B cell (primary cell): ENCODE measurements at regions not wholly inside any gene's neighbourhood (a gene's known extent, or its start where the extent isn't known, plus 50 kb on each side); places are given as distances from the start of the nearest gene placed in this dataset.

Source experiments
- ATAC-seq: fragments of 200-7000 bp; cut with Tn5 transposase; one replicate; pipeline ENCODE4 v1.10.0; 2021; ENCODE audit warnings: low read depth, mild to moderate bottlenecking, moderate number of reproducible peaks, moderate library complexity
- CTCF ChIA-PET: fragments of 350-600 bp; sonication (Branson Sonifier 250); formaldehyde crosslinking; loops from one replicate; lab custom pipeline; 2021; ENCODE audit warnings: antibody characterized with exemption, inconsistent platforms; lab: Charles Lee
- POLR2A ChIA-PET: fragments of 350-600 bp; sonication (Branson Sonifier 250); formaldehyde crosslinking; loops from one replicate; lab custom pipeline; 2021; ENCODE audit warnings: antibody characterized with exemption; lab: Charles Lee
- DNase-seq: peaks from one replicate; pipeline ENCODE4 v3.0.0; 2013
- H2AFZ ChIP-seq: 2 replicates; pipeline ENCODE4 v1.6.1; 2012; ENCODE audit warnings: mild to moderate bottlenecking, low read depth, low read length; ENCODE audit not compliant: insufficient read depth, poor library complexity, severe bottlenecking
- H3K27ac ChIP-seq, 2 donors: 1 replicate in 1 of 2; 2 replicates in 1 of 2; pipeline ENCODE4 v1.5.1; 2012 to 2013; ENCODE audit warnings: low read length in 2 of 2, mild to moderate bottlenecking in 2 of 2, moderate library complexity in 1 of 2
- H3K27me3 ChIP-seq, 4 experiments: fragments of 200-600 bp in 1 of 4; sonication (generic) in 1 of 4; replicated peaks in 1 of 4; 1 replicate in 2 of 4; 2 replicates in 2 of 4; pipeline versions ENCODE4 v1.6.1 to v1.7.0; 2013 to 2016; ENCODE audit warnings: low read length in 3 of 4, mild to moderate bottlenecking in 2 of 4, mixed read lengths in 1 of 4, moderate library complexity in 1 of 4; ENCODE audit not compliant: insufficient read depth in 4 of 4, control insufficient read depth in 3 of 4; ENCODE audit errors: control extremely low read depth in 1 of 4
- H3K36me3 ChIP-seq, 2 experiments: replicated peaks in 1 of 2; 1 replicate in 1 of 2; 2 replicates in 1 of 2; pipeline versions ENCODE4 v1.6.1 to v1.7.1; 2013; ENCODE audit warnings: low read length in 1 of 2; ENCODE audit not compliant: insufficient read depth in 2 of 2, control insufficient read depth in 1 of 2; ENCODE audit errors: control extremely low read depth in 1 of 2, extremely low read depth in 1 of 2
- H3K4me1 ChIP-seq, 2 donors: fragments of 200-600 bp in 1 of 2; sonication (generic) in 1 of 2; 1 replicate in 1 of 2; 2 replicates in 1 of 2; pipeline versions ENCODE4 v1.5.1 to v1.6.1; 2013 to 2017; ENCODE audit warnings: low read length in 2 of 2; ENCODE audit not compliant: control insufficient read depth in 2 of 2, insufficient read depth in 2 of 2
- H3K4me2 ChIP-seq: replicated peaks from 2 replicates; pipeline ENCODE3; 2012; ENCODE audit warnings: mild to moderate bottlenecking, low read depth, low read length; ENCODE audit not compliant: poor library complexity, severe bottlenecking
- H3K4me3 ChIP-seq, 5 experiments: fragments of 200-600 bp in 1 of 5; sonication (generic) in 1 of 5; 1 replicate in 3 of 5; 2 replicates in 2 of 5; pipeline versions ENCODE4 v1.5.1 to v1.7.0; 2011 to 2016; ENCODE audit warnings: low read length in 4 of 5, mild to moderate bottlenecking in 4 of 5, low read depth in 2 of 5, control low read depth in 1 of 5, moderate library complexity in 1 of 5; ENCODE audit not compliant: insufficient read depth in 1 of 5; ENCODE audit errors: control extremely low read depth in 1 of 5, extremely low read depth in 1 of 5
- H3K79me2 ChIP-seq: fragments of 200-600 bp; sonication (generic); one replicate; pipeline ENCODE4 v1.6.0; 2016; ENCODE audit warnings: low read length; ENCODE audit not compliant: control insufficient read depth, insufficient read depth
- H3K9ac ChIP-seq: fragments of 200-600 bp; sonication (generic); 2 replicates; pipeline ENCODE4 v1.6.1; 2017; ENCODE audit warnings: mild to moderate bottlenecking, low read length, moderate library complexity
- H3K9me3 ChIP-seq, 3 donors: one replicate each; pipeline versions ENCODE4 v1.6.1 to v1.7.1; 2013; ENCODE audit warnings: low read length in 2 of 3; ENCODE audit not compliant: control insufficient read depth in 2 of 3, insufficient read depth in 1 of 3; ENCODE audit errors: control extremely low read depth in 1 of 3
- H4K20me1 ChIP-seq: 2 replicates; pipeline ENCODE4 v1.6.0; 2012; ENCODE audit warnings: mild to moderate bottlenecking, low read length; ENCODE audit not compliant: insufficient read depth, control insufficient read depth, poor library complexity, severe bottlenecking
- H3K27ac Mint-ChIP-seq: one replicate; pipeline ENCODE4 v1.8.0; 2021; ENCODE audit warnings: mixed read lengths
- H3K27me3 Mint-ChIP-seq: one replicate; pipeline ENCODE4 v1.8.0; 2021; ENCODE audit warnings: mixed read lengths
- H3K4me1 Mint-ChIP-seq: one replicate; pipeline ENCODE4 v1.8.0; 2021; ENCODE audit warnings: mixed read lengths
- H3K4me3 Mint-ChIP-seq: one replicate; pipeline ENCODE4 v1.8.0; 2021; ENCODE audit warnings: mixed read lengths
- H3K9me3 Mint-ChIP-seq: one replicate; pipeline ENCODE4 v1.8.0; 2022; ENCODE audit warnings: mixed read lengths; ENCODE audit not compliant: insufficient read depth
- CTCF ChIP-seq: fragments of 200-600 bp; IDR thresholded peaks from one replicate; pipeline ENCODE4 v1.8.0; 2022; ENCODE audit warnings: antibody characterized with exemption, mild to moderate bottlenecking
- EZH2 ChIP-seq: IDR thresholded peaks from 2 replicates; pipeline ENCODE4 v1.6.1; 2012; ENCODE audit warnings: borderline replicate concordance, low read depth, mild to moderate bottlenecking, moderate library complexity, low read length; ENCODE audit not compliant: insufficient read depth, poor library complexity, severe bottlenecking
- WGBS: methylation state at CpG from one replicate; pipeline ENCODE4 v1.1.5; 2013; ENCODE audit warnings: missing lambda C conversion rate; ENCODE audit not compliant: insufficient coverage; 5-methylcytosine and 5-hydroxymethylcytosine counted together
- intact Hi-C: fragments of 100-400 bp; cut with micrococcal nuclease; formaldehyde crosslinking; loops from one replicate; pipeline ENCODE4 v1.10.0; 2022

- no peaks in the 10 kb centered on the region for H3K27me3 Mint-ChIP-seq
- POLR2A ChIA-PET = no interaction called here
- Histone ChIP-seq H4K20me1 (no peaks in the 10 kb centered on the region), H3K9ac (no peak overlapping the region), H3K4me3 (no peak overlapping the region), H3K79me2 (no peaks in the 10 kb centered on the region), H3K27me3 (no peaks in the 10 kb centered on the region), H3K4me2 (no peak overlapping the region), H3K9me3 (no peaks in the 10 kb centered on the region), H3K27ac (no peak overlapping the region), H3K36me3 (no peaks in the 10 kb centered on the region), H3K4me1 (no peaks in the 10 kb centered on the region), H2AFZ (no peak overlapping the region)
- ATAC-seq (no peak), DNase-seq (no peak)
- intact Hi-C loops = no loop called here
- no CpG with 5 or more reads among the region's 1 CpG for WGBS
- no peaks in the 10 kb centered on the region for H3K4me1 Mint-ChIP-seq
- CTCF ChIA-PET = no interaction called here
- H3K4me3 Mint-ChIP-seq = no peak overlapping the region
- TF ChIP-seq EZH2 = no peak
- no peak for TF ChIP-seq CTCF
- H3K27ac Mint-ChIP-seq = no peak overlapping the region
- H3K9me3 Mint-ChIP-seq = no peaks in the 10 kb centered on the region
These were observed 223.7 kb upstream of the PCDH15 start for GRCh38 chr10:55024713-55025112.

- no peaks in the 10 kb centered on the region for H3K4me1 Mint-ChIP-seq
- Histone ChIP-seq H3K27ac (no peak overlapping the region), H3K4me1 (no peaks in the 10 kb centered on the region), H3K79me2 (no peaks in the 10 kb centered on the region), H3K36me3 (no peaks in the 10 kb centered on the region), H3K9me3 (no peaks in the 10 kb centered on the region), H4K20me1 (no peaks in the 10 kb centered on the region), H3K27me3 (no peaks in the 10 kb centered on the region), H3K4me3 (no peak overlapping the region), H2AFZ (no peak overlapping the region), H3K4me2 (no peak overlapping the region), H3K9ac (no peak overlapping the region)
- CTCF ChIA-PET = no interaction called here
- intact Hi-C loops = no loop called here
- 100% methylated on average over 1 of the region's 2 CpGs for WGBS
- H3K27me3 Mint-ChIP-seq = no peaks in the 10 kb centered on the region
- TF ChIP-seq EZH2 (no peak), CTCF (no peak)
- no peak overlapping the region for H3K27ac Mint-ChIP-seq
- POLR2A ChIA-PET = no interaction called here
- no peak overlapping the region for H3K4me3 Mint-ChIP-seq
- ATAC-seq (no peak), DNase-seq (no peak)
- H3K9me3 Mint-ChIP-seq = no peaks in the 10 kb centered on the region
These were observed 218.4 kb upstream of the PCDH15 start for GRCh38 chr10:55019439-55019838.
